ENCODE measurements at regions not wholly inside any gene's neighbourhood (a gene's known extent, or its start where the extent isn't known, plus 50 kb on each side); places are given as distances from the start of the nearest gene placed in this dataset.

- TF ChIP-seq, protein P1, sequence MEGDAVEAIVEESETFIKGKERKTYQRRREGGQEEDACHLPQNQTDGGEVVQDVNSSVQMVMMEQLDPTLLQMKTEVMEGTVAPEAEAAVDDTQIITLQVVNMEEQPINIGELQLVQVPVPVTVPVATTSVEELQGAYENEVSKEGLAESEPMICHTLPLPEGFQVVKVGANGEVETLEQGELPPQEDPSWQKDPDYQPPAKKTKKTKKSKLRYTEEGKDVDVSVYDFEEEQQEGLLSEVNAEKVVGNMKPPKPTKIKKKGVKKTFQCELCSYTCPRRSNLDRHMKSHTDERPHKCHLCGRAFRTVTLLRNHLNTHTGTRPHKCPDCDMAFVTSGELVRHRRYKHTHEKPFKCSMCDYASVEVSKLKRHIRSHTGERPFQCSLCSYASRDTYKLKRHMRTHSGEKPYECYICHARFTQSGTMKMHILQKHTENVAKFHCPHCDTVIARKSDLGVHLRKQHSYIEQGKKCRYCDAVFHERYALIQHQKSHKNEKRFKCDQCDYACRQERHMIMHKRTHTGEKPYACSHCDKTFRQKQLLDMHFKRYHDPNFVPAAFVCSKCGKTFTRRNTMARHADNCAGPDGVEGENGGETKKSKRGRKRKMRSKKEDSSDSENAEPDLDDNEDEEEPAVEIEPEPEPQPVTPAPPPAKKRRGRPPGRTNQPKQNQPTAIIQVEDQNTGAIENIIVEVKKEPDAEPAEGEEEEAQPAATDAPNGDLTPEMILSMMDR (conservative IDR thresholded peaks at IDR 0.05): no peak
- TF ChIP-seq EZH2 (IDR thresholded peaks at IDR 0.05; ENCODE audit: low read depth): no peak
Observed at GRCh38 chr2:129267559-129267958, 711.9 kb upstream of the RAB6C start.
